Mesenchymal stem cell (in vitro differentiated cells and primary cell): ENCODE measurements at regions not wholly inside any gene's neighbourhood (a gene's known extent, or its start where the extent isn't known, plus 50 kb on each side); places are given as distances from the start of the nearest gene placed in this dataset.

Experiments
- DNase-seq: peaks from one replicate; pipeline ENCODE4 v3.0.0-alpha.2; 2013
- H2AFZ ChIP-seq: one replicate; pipeline ENCODE4 v1.6.1; 2013; ENCODE audit warnings: low read depth, mild to moderate bottlenecking, control low read depth, inconsistent platforms, low read length, moderate library complexity
- H2AK5ac ChIP-seq: 2 replicates; pipeline ENCODE4 v1.6.1; 2013; ENCODE audit warnings: low read length, moderate library complexity, mild to moderate bottlenecking, inconsistent platforms; ENCODE audit not compliant: severe bottlenecking
- H2BK120ac ChIP-seq: one replicate; pipeline ENCODE4 v1.6.1; 2013; ENCODE audit warnings: low read depth, mild to moderate bottlenecking, inconsistent platforms, low read length, moderate library complexity
- H2BK12ac ChIP-seq, 2 experiments: one replicate each; pipeline ENCODE4 v1.6.1; 2013; ENCODE audit warnings: inconsistent platforms in 2 of 2, low read length in 2 of 2, mild to moderate bottlenecking in 2 of 2, moderate library complexity in 2 of 2, control low read depth in 1 of 2
- H2BK15ac ChIP-seq: one replicate; pipeline ENCODE4 v1.6.1; 2013; ENCODE audit warnings: mild to moderate bottlenecking, low read depth, inconsistent platforms; ENCODE audit not compliant: poor library complexity, severe bottlenecking
- H2BK5ac ChIP-seq: 2 replicates; pipeline ENCODE4 v1.6.1; 2013; ENCODE audit warnings: low read depth, mild to moderate bottlenecking, low read length, control low read depth, inconsistent platforms; ENCODE audit not compliant: poor library complexity, severe bottlenecking
- H3K14ac ChIP-seq, 2 experiments: one replicate each; pipeline ENCODE4 v1.6.1; 2013; ENCODE audit warnings: inconsistent platforms in 2 of 2, low read length in 2 of 2, control low read depth in 1 of 2, mild to moderate bottlenecking in 1 of 2, moderate library complexity in 1 of 2
- H3K18ac ChIP-seq, 2 experiments: one replicate each; pipeline ENCODE4 v1.6.1; 2013; ENCODE audit warnings: inconsistent platforms in 2 of 2, low read length in 2 of 2, control low read depth in 1 of 2, low read depth in 1 of 2, mild to moderate bottlenecking in 1 of 2
- H3K23ac ChIP-seq, 2 experiments: one replicate each; pipeline ENCODE4 v1.6.1; 2013; ENCODE audit warnings: inconsistent platforms in 2 of 2, low read length in 2 of 2, mild to moderate bottlenecking in 2 of 2, moderate library complexity in 2 of 2, control low read depth in 1 of 2
- H3K27ac ChIP-seq: 2 replicates; pipeline ENCODE4 v1.5.1; 2013; ENCODE audit warnings: mild to moderate bottlenecking, moderate library complexity, low read length, control low read depth, inconsistent platforms; ENCODE audit not compliant: poor library complexity, severe bottlenecking
- H3K27me3 ChIP-seq, 2 experiments: 2 replicates each; pipeline versions ENCODE4 v1.6.1 to v1.7.0; 2013; ENCODE audit warnings: low read length in 2 of 2, mild to moderate bottlenecking in 2 of 2, moderate library complexity in 2 of 2, control low read depth in 1 of 2, inconsistent platforms in 1 of 2; ENCODE audit not compliant: control insufficient read depth in 1 of 2, insufficient read depth in 1 of 2
- H3K36me3 ChIP-seq, 2 experiments: 2 replicates each; pipeline versions ENCODE4 v1.6.1 to v1.7.0; 2013; ENCODE audit warnings: low read length in 2 of 2, control low read depth in 1 of 2, inconsistent platforms in 1 of 2, low read depth in 1 of 2, mild to moderate bottlenecking in 1 of 2; ENCODE audit not compliant: insufficient read depth in 2 of 2, control insufficient read depth in 1 of 2
- H3K4ac ChIP-seq, 2 experiments: one replicate each; pipeline ENCODE4 v1.6.1; 2013; ENCODE audit warnings: inconsistent platforms in 2 of 2, low read length in 2 of 2, mild to moderate bottlenecking in 2 of 2, moderate library complexity in 2 of 2, control low read depth in 1 of 2, low read depth in 1 of 2
- H3K4me1 ChIP-seq: 2 replicates; pipeline ENCODE4 v1.6.1; 2013; ENCODE audit warnings: low read depth, low read length, control low read depth; ENCODE audit not compliant: control insufficient read depth, insufficient read depth
- H3K4me2 ChIP-seq: 2 replicates; pipeline ENCODE4 v1.6.1; 2013; ENCODE audit warnings: low read length, mild to moderate bottlenecking, inconsistent platforms; ENCODE audit not compliant: poor library complexity, severe bottlenecking
- H3K4me3 ChIP-seq, 2 experiments: 2 replicates each; pipeline versions ENCODE4 v1.5.1 to v1.7.0; 2013; ENCODE audit warnings: low read length in 2 of 2, mild to moderate bottlenecking in 2 of 2, control low read depth in 1 of 2, low read depth in 1 of 2; ENCODE audit not compliant: insufficient read depth in 1 of 2
- H3K79me1 ChIP-seq: replicated peaks from 2 replicates; pipeline ENCODE4 v1.6.1; 2013; ENCODE audit warnings: mild to moderate bottlenecking, control low read depth, low read length, inconsistent platforms; ENCODE audit not compliant: poor library complexity, severe bottlenecking
- H3K9ac ChIP-seq: 2 replicates; pipeline ENCODE4 v1.7.0; 2013; ENCODE audit warnings: mild to moderate bottlenecking, low read length, moderate library complexity
- H3K9me3 ChIP-seq: 2 replicates; pipeline ENCODE4 v1.7.0; 2013; ENCODE audit warnings: mild to moderate bottlenecking, low read length; ENCODE audit not compliant: control insufficient read depth
- H4K8ac ChIP-seq: one replicate; pipeline ENCODE4 v1.6.1; 2013; ENCODE audit warnings: inconsistent platforms, mild to moderate bottlenecking, low read length, moderate library complexity
- H4K91ac ChIP-seq: one replicate; pipeline ENCODE4 v1.6.1; 2013; ENCODE audit warnings: mild to moderate bottlenecking, low read length, inconsistent platforms
- WGBS: methylation state at CpG from one replicate; pipeline ENCODE4 v1.1.7; 2013; ENCODE audit warnings: mixed read lengths; 5-methylcytosine and 5-hydroxymethylcytosine counted together

DNA sequence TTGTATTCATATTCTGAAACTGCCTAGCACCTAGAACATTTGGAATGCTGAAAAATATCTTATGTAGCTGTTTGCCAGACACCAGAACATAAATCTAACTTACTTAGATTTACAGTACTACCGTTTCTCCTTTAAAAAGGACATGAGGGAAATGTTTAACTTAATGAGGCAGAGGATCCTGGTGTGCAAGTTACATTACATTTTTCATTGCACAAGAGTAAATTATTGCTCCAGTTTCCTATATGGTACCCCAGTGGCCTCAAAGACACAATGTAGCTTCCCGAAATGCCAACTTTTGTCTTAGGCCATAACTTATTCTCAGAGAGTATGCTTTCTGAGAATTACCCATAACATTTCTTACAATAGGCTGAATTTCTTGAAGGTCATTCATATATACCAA lies 105.5 kb upstream of the DTNA start:
- no peak overlapping the region for H4K91ac ChIP-seq
- H3K79me1 ChIP-seq, result no peaks in the 10 kb centered on the region
- no peak overlapping the region for H2BK120ac ChIP-seq
- no peak overlapping the region for H3K4me3 ChIP-seq
- H3K27me3 ChIP-seq, result no peaks in the 10 kb centered on the region
- no peak overlapping the region for H2AK5ac ChIP-seq
- no peak overlapping the region for H3K9ac ChIP-seq
- no peak overlapping the region for H3K27ac ChIP-seq
- no peak overlapping the region for H3K4me2 ChIP-seq
- no peaks in the 10 kb centered on the region for H3K36me3 ChIP-seq
- DNase-seq, result no peak
- no peak overlapping the region for H3K4ac ChIP-seq
- H3K14ac ChIP-seq, result no peak overlapping the region
- H3K18ac ChIP-seq, result peak overlapping the region in 1 of 2 experiments; percentile 33
- 100% methylated on average over 1 of the region's 2 CpGs for WGBS
- H3K4me1 ChIP-seq, result no peaks in the 10 kb centered on the region
- no peak overlapping the region for H2AFZ ChIP-seq
- no peak overlapping the region for H2BK5ac ChIP-seq
- no peak overlapping the region for H2BK12ac ChIP-seq
- no peak overlapping the region for H2BK15ac ChIP-seq
- H4K8ac ChIP-seq, result no peak overlapping the region
- no peak overlapping the region for H3K23ac ChIP-seq
- no peaks in the 10 kb centered on the region for H3K9me3 ChIP-seq

DNA sequence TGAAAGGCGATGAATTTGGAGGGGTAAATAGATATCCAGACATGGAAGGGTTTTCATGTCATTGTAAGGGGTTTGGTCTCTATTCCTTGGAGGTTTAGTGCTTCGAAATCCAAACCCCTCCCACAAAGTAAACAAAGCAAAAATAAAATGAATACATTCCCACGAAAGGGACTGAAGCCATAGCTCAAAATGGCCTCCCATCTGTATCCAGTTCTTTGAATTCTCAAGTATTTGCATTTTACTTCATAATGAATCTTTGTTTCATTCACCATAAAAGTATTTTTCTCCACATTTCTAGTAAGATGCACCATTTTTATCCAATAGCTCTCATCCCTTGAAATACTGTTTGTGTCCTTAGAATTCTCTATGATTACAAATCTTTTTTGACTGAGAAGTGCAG lies 103.2 kb upstream of the DTNA start:
- H3K23ac ChIP-seq, result no peak overlapping the region
- H2BK120ac ChIP-seq, result no peak overlapping the region
- no peak overlapping the region for H3K27ac ChIP-seq
- H3K36me3 ChIP-seq, result no peaks in the 10 kb centered on the region
- no peaks in the 10 kb centered on the region for H3K9me3 ChIP-seq
- H3K4ac ChIP-seq, result no peak overlapping the region
- H2BK12ac ChIP-seq, result no peak overlapping the region
- H3K18ac ChIP-seq, result peak overlapping the region in 1 of 2 experiments; percentile 21
- no peaks in the 10 kb centered on the region for H3K79me1 ChIP-seq
- no peak overlapping the region for H3K4me2 ChIP-seq
- no peaks in the 10 kb centered on the region for H3K4me1 ChIP-seq
- no peak overlapping the region for H4K91ac ChIP-seq
- DNase-seq, result no peak
- H2BK15ac ChIP-seq, result no peak overlapping the region
- H4K8ac ChIP-seq, result no peak overlapping the region
- H3K14ac ChIP-seq, result no peak overlapping the region
- H2AK5ac ChIP-seq, result no peak overlapping the region
- H3K27me3 ChIP-seq, result no peaks in the 10 kb centered on the region
- H2AFZ ChIP-seq, result no peak overlapping the region
- 86% methylated on average over 3 of the region's 3 CpGs for WGBS
- no peak overlapping the region for H3K4me3 ChIP-seq
- H2BK5ac ChIP-seq, result no peak overlapping the region
- H3K9ac ChIP-seq, result no peak overlapping the region

DNA sequence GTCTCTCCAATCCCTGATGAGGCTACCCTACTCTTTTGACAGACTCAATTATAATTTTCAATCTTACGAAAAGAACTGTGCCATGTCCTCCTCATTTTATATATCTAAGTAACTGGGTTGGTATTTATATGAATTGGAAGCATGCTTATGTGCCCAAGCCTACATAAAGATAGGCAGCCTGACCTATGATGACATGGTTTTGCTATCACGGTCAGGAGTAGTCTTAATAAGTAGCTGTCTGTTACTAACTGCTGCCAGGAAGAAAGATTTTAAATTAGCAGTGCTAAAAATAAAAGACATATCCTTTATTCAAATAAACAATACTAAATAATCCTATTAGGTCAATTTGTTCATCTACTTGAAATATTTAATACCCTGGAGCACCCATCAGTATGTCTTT lies 102.0 kb upstream of the DTNA start:
- no peak overlapping the region for H2BK12ac ChIP-seq
- H2BK15ac ChIP-seq, result no peak overlapping the region
- no peaks in the 10 kb centered on the region for H3K27me3 ChIP-seq
- no peaks in the 10 kb centered on the region for H3K9me3 ChIP-seq
- H3K27ac ChIP-seq, result no peak overlapping the region
- no peak overlapping the region for H3K4me2 ChIP-seq
- H3K79me1 ChIP-seq, result no peaks in the 10 kb centered on the region
- H2AK5ac ChIP-seq, result no peak overlapping the region
- H3K18ac ChIP-seq, result no peak overlapping the region
- H3K36me3 ChIP-seq, result no peaks in the 10 kb centered on the region
- no peak overlapping the region for H2AFZ ChIP-seq
- H3K14ac ChIP-seq, result no peak overlapping the region
- no peak overlapping the region for H4K8ac ChIP-seq
- peak overlapping the region; percentile 5 for H3K9ac ChIP-seq
- no peak for DNase-seq
- H3K23ac ChIP-seq, result no peak overlapping the region
- no peak overlapping the region for H4K91ac ChIP-seq
- no peak overlapping the region for H2BK120ac ChIP-seq
- H3K4me3 ChIP-seq, result no peak overlapping the region
- H2BK5ac ChIP-seq, result no peak overlapping the region
- no peaks in the 10 kb centered on the region for H3K4me1 ChIP-seq
- 100% methylated on average over 1 of the region's 2 CpGs for WGBS
- H3K4ac ChIP-seq, result no peak overlapping the region

DNA sequence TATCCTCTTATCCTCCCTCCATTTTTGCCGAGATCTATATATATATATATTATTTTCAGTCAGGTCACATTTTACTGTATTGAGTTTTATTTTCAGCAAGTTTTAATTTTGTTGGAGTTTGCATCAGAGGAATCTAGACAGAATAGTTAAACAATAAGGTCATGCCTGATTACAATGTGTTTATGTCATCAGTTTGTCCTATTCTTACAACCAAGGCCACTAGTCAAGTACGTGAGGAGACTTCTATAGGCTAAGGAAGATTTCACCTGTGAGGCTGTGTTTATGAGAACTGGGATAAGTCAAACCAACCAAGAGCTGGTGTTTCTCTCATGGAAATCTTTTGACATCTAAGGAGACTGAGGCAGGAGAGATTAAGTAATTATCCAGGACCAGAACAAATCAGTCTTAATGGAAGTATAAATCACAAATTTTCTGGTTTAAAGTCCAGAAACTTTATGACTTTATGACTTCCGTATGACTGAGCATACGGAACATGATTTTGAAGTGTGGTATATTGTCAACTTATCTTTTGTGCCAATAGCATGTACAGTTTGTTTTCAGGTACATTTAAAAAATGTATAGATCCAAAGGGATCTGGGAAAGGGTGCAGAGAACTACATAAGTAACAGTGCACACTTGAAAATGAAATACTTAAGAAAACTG lies 100.0 kb upstream of the DTNA start:
- Histone ChIP-seq H3K18ac (no peak overlapping the region), H3K4me2 (no peak overlapping the region), H3K4me1 (no peaks in the 10 kb centered on the region), H3K27me3 (no peaks in the 10 kb centered on the region), H2BK12ac (no peak overlapping the region), H3K4ac (no peak overlapping the region), H3K27ac (no peak overlapping the region), H3K4me3 (no peak overlapping the region), H2BK5ac (no peak overlapping the region), H2BK120ac (no peak overlapping the region), H2AK5ac (no peak overlapping the region), H3K9ac (no peak overlapping the region), H3K79me1 (no peaks in the 10 kb centered on the region), H3K36me3 (no peaks in the 10 kb centered on the region), H3K9me3 (no peaks in the 10 kb centered on the region), H3K23ac (no peak overlapping the region), H2AFZ (no peak overlapping the region), H2BK15ac (no peak overlapping the region), H4K91ac (no peak overlapping the region), H3K14ac (no peak overlapping the region), H4K8ac (no peak overlapping the region)
- no peak for DNase-seq
- WGBS, result 92% methylated on average over 3 of the region's 4 CpGs
